Gastroesophageal sphincter (tissue), 4 donors: ENCODE measurements at regions not wholly inside any gene's neighbourhood (a gene's known extent, or its start where the extent isn't known, plus 50 kb on each side); places are given as distances from the start of the nearest gene placed in this dataset.
"Not testable (repeated sequence)": the region's sequence is repeated elsewhere in the genome, so short reads cannot be mapped to it uniquely, and the experiment has no call there.

Experiments
- ATAC-seq: fragments of 150-250 bp; one replicate; pipeline ENCODE4 v1.9.1; 2016; ENCODE audit warnings: mild to moderate bottlenecking, moderate library complexity
- H3K27ac ChIP-seq, 4 donors: fragments of 200-600 bp; sonication (generic) in 3 of 4; 1 replicate in 3 of 4; 2 replicates in 1 of 4; pipeline ENCODE4 v1.5.1; 2016 to 2019
- H3K27me3 ChIP-seq: fragments of 200-600 bp; sonication (generic); one replicate; pipeline ENCODE4 v1.5.1; 2019
- H3K36me3 ChIP-seq, 2 donors: fragments of 200-600 bp; sonication (generic); one replicate each; pipeline ENCODE4 v1.5.1; 2019; ENCODE audit warnings: control low read depth in 1 of 2
- H3K4me1 ChIP-seq, 3 donors: fragments of 200-600 bp; sonication (generic); 1 replicate in 2 of 3; 2 replicates in 1 of 3; pipeline ENCODE4 v1.5.1; 2016 to 2019; ENCODE audit warnings: control low read depth in 2 of 3
- H3K4me3 ChIP-seq, 2 donors: fragments of 200-600 bp; sonication (generic); one replicate each; pipeline ENCODE4 v1.5.1; 2019; ENCODE audit warnings: mild to moderate bottlenecking in 1 of 2, moderate library complexity in 1 of 2
- H3K9me3 ChIP-seq, 3 donors: fragments of 200-600 bp; sonication (generic); one replicate each; pipeline ENCODE4 v1.5.1; 2017 to 2019; ENCODE audit warnings: control low read depth in 2 of 3
- CTCF ChIP-seq, 4 experiments: fragments of 200-600 bp in 2 of 4; fragments of 450-650 bp in 2 of 4; sonication (generic) in 1 of 4; IDR thresholded peaks; one replicate each; pipeline ENCODE4 v1.5.1; 2017 to 2019; ENCODE audit warnings: antibody characterized with exemption in 4 of 4, mild to moderate bottlenecking in 2 of 4, moderate library complexity in 2 of 4
- EP300 ChIP-seq: sonication (generic); formaldehyde crosslinking; IDR thresholded peaks from one replicate; pipeline ENCODE4 v1.6.1; 2017; ENCODE audit warnings: antibody characterized with exemption, mild to moderate bottlenecking
- POLR2A ChIP-seq, 2 donors: fragments of 450-650 bp; IDR thresholded peaks; one replicate each; pipeline ENCODE4 v1.6.1; 2017; ENCODE audit warnings: antibody characterized with exemption in 2 of 2, mild to moderate bottlenecking in 2 of 2, moderate library complexity in 1 of 2
- POLR2AphosphoS5 ChIP-seq: sonication (generic); formaldehyde crosslinking; IDR thresholded peaks from one replicate; pipeline ENCODE4 v1.6.1; 2017; ENCODE audit warnings: antibody characterized with exemption
- WGBS, 2 donors: methylation state at CpG; one replicate each; pipeline ENCODE4 v1.1.5; 2018; ENCODE audit warnings: low coverage in 1 of 2; 5-methylcytosine and 5-hydroxymethylcytosine counted together

- 100% methylated on average over 1 of the region's 4 CpGs; no CpG with 5 or more reads in 1 of the 2 donors for WGBS, 2 donors
- Histone ChIP-seq H3K9me3 (no peaks in the 10 kb centered on the region), H3K27me3 (no peaks in the 10 kb centered on the region), H3K4me1 (no peaks in the 10 kb centered on the region), H3K4me3 (no peak overlapping the region), H3K27ac (no peak overlapping the region), H3K36me3 (no peaks in the 10 kb centered on the region)
- TF ChIP-seq EP300: no peak
- TF ChIP-seq POLR2A (IDR thresholded peaks at IDR 0.05): no peak
- TF ChIP-seq POLR2AphosphoS5: no peak
- TF ChIP-seq CTCF (IDR thresholded peaks at IDR 0.05): no peak
- no peak for ATAC-seq
Measured at GRCh38 chr17:21772321-21772720, 80.0 kb downstream of the KCNJ18 start.

- H3K27ac ChIP-seq, H3K27me3 ChIP-seq, H3K9me3 ChIP-seq, H3K4me1 ChIP-seq, H3K36me3 ChIP-seq, H3K4me3 ChIP-seq, ATAC-seq: not testable (repeated sequence)
- WGBS, 2 donors: 67 to 98% methylated on average over 1 to 5 of the region's 15 CpGs
Measured at GRCh38 chr17:21772991-21773713, 80.8 kb downstream of the KCNJ18 start.

- H3K36me3 ChIP-seq: no peaks in the 10 kb centered on the region
- TF ChIP-seq POLR2AphosphoS5: no peak
- TF ChIP-seq CTCF (IDR thresholded peaks at IDR 0.05): no peak
- no peaks in the 10 kb centered on the region for H3K27me3 ChIP-seq
- no CpG with 5 or more reads among the region's 7 CpGs for WGBS, 2 donors
- no peak for ATAC-seq
- H3K4me1 ChIP-seq: no peaks in the 10 kb centered on the region
- H3K27ac ChIP-seq: no peak overlapping the region
- H3K4me3 ChIP-seq: no peak overlapping the region
- peaks cover 0 to 7% (median 0%) of the 10 kb centered on the region in 3 donors for H3K9me3 ChIP-seq
Measured at GRCh38 chr17:21774263-21774662, 81.9 kb downstream of the KCNJ18 start.

GRCh38 chr17:21775566-21775965, 83.2 kb downstream of the KCNJ18 start:
- not testable (repeated sequence) for H3K4me3 ChIP-seq, H3K36me3 ChIP-seq, H3K4me1 ChIP-seq, ATAC-seq, H3K9me3 ChIP-seq, H3K27ac ChIP-seq, H3K27me3 ChIP-seq
- no CpG with 5 or more reads among the region's 8 CpGs for WGBS, 2 donors

- H3K4me1 ChIP-seq, H3K9me3 ChIP-seq, H3K27ac ChIP-seq, ATAC-seq, H3K4me3 ChIP-seq, H3K36me3 ChIP-seq, H3K27me3 ChIP-seq: not testable (repeated sequence)
- 85 to 95% methylated on average over 4 to 8 of the region's 12 CpGs for WGBS, 2 donors
Measured at GRCh38 chr17:21776921-21777320, 84.6 kb downstream of the KCNJ18 start.

GRCh38 chr17:21778866-21779265, 86.5 kb downstream of the KCNJ18 start:
- not testable (repeated sequence) for H3K27ac ChIP-seq, H3K4me3 ChIP-seq, H3K4me1 ChIP-seq, H3K9me3 ChIP-seq, ATAC-seq, H3K27me3 ChIP-seq, H3K36me3 ChIP-seq
- 31 to 53% methylated on average over 1 to 2 of the region's 2 CpGs for WGBS, 2 donors

- H3K36me3 ChIP-seq, H3K27ac ChIP-seq, ATAC-seq, H3K27me3 ChIP-seq, H3K4me1 ChIP-seq, H3K9me3 ChIP-seq, H3K4me3 ChIP-seq: not testable (repeated sequence)
- WGBS, 2 donors: 60% methylated on average over 1 of the region's 8 CpGs; no CpG with 5 or more reads in 1 of the 2 donors
Measured at GRCh38 chr17:21780293-21780888, 88.1 kb downstream of the KCNJ18 start.

GRCh38 chr17:21780919-21781665, 88.8 kb downstream of the KCNJ18 start:
- not testable (repeated sequence) for H3K9me3 ChIP-seq, H3K36me3 ChIP-seq, H3K27ac ChIP-seq, H3K4me3 ChIP-seq, H3K4me1 ChIP-seq, ATAC-seq, H3K27me3 ChIP-seq
- 49 to 55% methylated on average over 2 to 3 of the region's 5 CpGs for WGBS, 2 donors

- not testable (repeated sequence) for H3K27ac ChIP-seq, H3K27me3 ChIP-seq, H3K9me3 ChIP-seq, H3K4me1 ChIP-seq, H3K36me3 ChIP-seq, H3K4me3 ChIP-seq
- ATAC-seq: peak; percentile 28
- WGBS, 2 donors: 47% methylated on average over 3 of the region's 9 CpGs; no CpG with 5 or more reads in 1 of the 2 donors
Measured at GRCh38 chr17:21781666-21782024, 89.3 kb downstream of the KCNJ18 start.

GRCh38 chr17:21782107-21782506, 89.8 kb downstream of the KCNJ18 start:
- H3K4me1 ChIP-seq, H3K27me3 ChIP-seq, H3K36me3 ChIP-seq, ATAC-seq, H3K9me3 ChIP-seq, H3K27ac ChIP-seq, H3K4me3 ChIP-seq: not testable (repeated sequence)
- WGBS, 2 donors: no CpG with 5 or more reads among the region's 9 CpGs

- not testable (repeated sequence) for H3K27me3 ChIP-seq, ATAC-seq, H3K4me1 ChIP-seq, H3K36me3 ChIP-seq, H3K9me3 ChIP-seq, H3K4me3 ChIP-seq, H3K27ac ChIP-seq
- WGBS, 2 donors: no CpG with 5 or more reads among the region's 6 CpGs
Measured at GRCh38 chr17:21782604-21783003, 90.3 kb downstream of the KCNJ18 start.
